ENCODE measurements at regions not wholly inside any gene's neighbourhood (a gene's known extent, or its start where the extent isn't known, plus 50 kb on each side); places are given as distances from the start of the nearest gene placed in this dataset.

GRCh38 chr4:137608085-137608484, 75.8 kb upstream of the PCDH18 start:
- in situ Hi-C loops (cut with HindIII; ENCODE audit: low pct_unique_long_range_greater_than_20kb, low sequenced_read_pairs), result no loop called here
- TF ChIP-seq REST (IDR thresholded peaks at IDR 0.05; ENCODE audit: insufficient read depth in 1 of 2, low read depth in 2 of 2, low read length in 1 of 2) (no peak), CTCF (IDR thresholded peaks at IDR 0.05) (no peak), SIN3A (IDR thresholded peaks at IDR 0.05; ENCODE audit: borderline replicate concordance, insufficient read depth, low read depth, low read length) (no peak), POLR2AphosphoS5 (IDR thresholded peaks at IDR 0.05; ENCODE audit: low read depth, low read length) (no peak), TCF7L2 (IDR thresholded peaks at IDR 0.05; ENCODE audit: low read depth, low read length) (no peak)
- Histone ChIP-seq H3K4me3 (ENCODE audit: low read depth in 2 of 2, low read length in 2 of 2) (no peak overlapping the region), H3K27me3 (ENCODE audit: control insufficient read depth, insufficient read depth, low read length) (no peaks in the 10 kb centered on the region), H3K9me3 (ENCODE audit: control insufficient read depth, insufficient read depth, low read depth, low read length) (no peaks in the 10 kb centered on the region), H3K4me1 (ENCODE audit: control insufficient read depth, insufficient read depth, low read length) (no peaks in the 10 kb centered on the region), H3K36me3 (ENCODE audit: control insufficient read depth, insufficient read depth, low read length) (no peaks in the 10 kb centered on the region), H3K27ac (ENCODE audit: low read length) (no peak overlapping the region)
- ChIA-PET CTCF (no interaction called here), POLR2A (no interaction called here)
- intact Hi-C loops (cut with micrococcal nuclease; ENCODE audit: unreplicated experiment), result no loop called here
- DNase-seq (ENCODE audit: low read depth, low spot score), result no peak
- ATAC-seq, result no peak
- BruUV-seq (replicated peaks), result no TSS peak

GRCh38 chr4:137602436-137602835, 70.1 kb upstream of the PCDH18 start:
- ATAC-seq (no peak), DNase-seq (ENCODE audit: low read depth, low spot score) (no peak)
- Histone ChIP-seq H3K4me1 (ENCODE audit: control insufficient read depth, insufficient read depth, low read length) (no peaks in the 10 kb centered on the region), H3K4me3 (ENCODE audit: low read depth in 2 of 2, low read length in 2 of 2) (no peak overlapping the region), H3K36me3 (ENCODE audit: control insufficient read depth, insufficient read depth, low read length) (no peaks in the 10 kb centered on the region), H3K27me3 (ENCODE audit: control insufficient read depth, insufficient read depth, low read length) (no peaks in the 10 kb centered on the region), H3K27ac (ENCODE audit: low read length) (no peak overlapping the region), H3K9me3 (ENCODE audit: control insufficient read depth, insufficient read depth, low read depth, low read length) (no peaks in the 10 kb centered on the region)
- CTCF ChIA-PET, result no interaction called here
- POLR2A ChIA-PET, result no interaction called here
- in situ Hi-C loops (cut with HindIII; ENCODE audit: low pct_unique_long_range_greater_than_20kb, low sequenced_read_pairs) (no loop called here), intact Hi-C loops (cut with micrococcal nuclease; ENCODE audit: unreplicated experiment) (no loop called here)
- TF ChIP-seq SIN3A (IDR thresholded peaks at IDR 0.05; ENCODE audit: borderline replicate concordance, insufficient read depth, low read depth, low read length) (no peak), CTCF (IDR thresholded peaks at IDR 0.05) (no peak), POLR2AphosphoS5 (IDR thresholded peaks at IDR 0.05; ENCODE audit: low read depth, low read length) (no peak), REST (IDR thresholded peaks at IDR 0.05; ENCODE audit: insufficient read depth in 1 of 2, low read depth in 2 of 2, low read length in 1 of 2) (no peak), TCF7L2 (IDR thresholded peaks at IDR 0.05; ENCODE audit: low read depth, low read length) (no peak)
- BruUV-seq (replicated peaks), result no TSS peak

Measured in Panc1 (cell line).